Breast epithelium (tissue), 3 donors: ENCODE measurements at regions not wholly inside any gene's neighbourhood (a gene's known extent, or its start where the extent isn't known, plus 50 kb on each side); places are given as distances from the start of the nearest gene placed in this dataset.

Source experiments
- CTCF ChIP-seq, 3 donors: fragments of 450-650 bp; IDR thresholded peaks; one replicate each; pipeline ENCODE4 v1.5.1; 2016 to 2017; ENCODE audit warnings: antibody characterized with exemption in 3 of 3, mild to moderate bottlenecking in 3 of 3, moderate library complexity in 3 of 3
- POLR2A ChIP-seq: fragments of 450-650 bp; IDR thresholded peaks from one replicate; pipeline ENCODE4 v1.6.1; 2016; ENCODE audit warnings: antibody characterized with exemption, mild to moderate bottlenecking, moderate library complexity

DNA sequence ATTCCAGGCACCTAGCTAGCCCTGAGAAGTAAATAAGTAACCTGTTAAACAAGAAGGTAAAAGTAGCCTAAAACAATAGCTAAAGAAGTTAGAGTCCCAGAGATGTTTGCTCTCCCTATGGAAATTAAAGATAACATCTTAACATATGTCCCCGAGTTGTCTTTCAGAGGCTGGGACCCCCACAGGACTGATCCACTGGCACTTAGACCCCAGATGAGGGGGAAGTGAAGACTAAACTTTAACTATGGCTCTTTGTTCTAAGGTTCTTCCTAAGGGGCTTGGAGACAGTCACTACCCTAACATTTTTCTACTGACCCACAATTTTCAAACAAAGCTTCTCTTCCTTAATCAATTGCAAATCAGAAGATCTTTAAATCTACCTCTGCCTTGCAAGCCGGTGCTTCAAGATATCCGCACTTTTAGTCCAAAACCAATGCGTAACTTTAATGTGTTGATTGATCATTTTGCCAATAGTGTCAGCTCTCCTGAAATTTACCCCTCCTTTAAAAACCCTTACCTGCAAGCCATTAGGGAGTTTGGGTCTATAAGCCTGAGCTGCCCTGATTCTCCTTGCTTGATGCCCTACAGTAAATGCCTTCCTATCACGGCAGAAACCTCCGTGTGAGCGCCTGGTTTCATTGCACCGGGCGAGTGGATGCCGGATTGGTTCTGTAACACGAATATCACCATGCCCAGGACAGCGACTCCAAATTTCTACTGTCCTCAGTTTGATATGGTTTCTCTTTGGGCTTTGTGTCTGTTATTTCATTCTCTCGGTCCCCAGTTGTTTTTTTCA, 404.4 kb downstream of the SIPA1L2 start:
- no peak for TF ChIP-seq CTCF (IDR thresholded peaks at IDR 0.05)
- no peak for TF ChIP-seq POLR2A
